T-helper 9 cell (primary cell): ENCODE measurements at regions not wholly inside any gene's neighbourhood (a gene's known extent, or its start where the extent isn't known, plus 50 kb on each side); places are given as distances from the start of the nearest gene placed in this dataset.
"Not testable (repeated sequence)": the region's sequence is repeated elsewhere in the genome, so short reads cannot be mapped to it uniquely, and the experiment has no call there.

ENCODE experiments used
- DNase-seq: peaks from one replicate; pipeline ENCODE4 v3.0.0-alpha.2; 2020

DNA sequence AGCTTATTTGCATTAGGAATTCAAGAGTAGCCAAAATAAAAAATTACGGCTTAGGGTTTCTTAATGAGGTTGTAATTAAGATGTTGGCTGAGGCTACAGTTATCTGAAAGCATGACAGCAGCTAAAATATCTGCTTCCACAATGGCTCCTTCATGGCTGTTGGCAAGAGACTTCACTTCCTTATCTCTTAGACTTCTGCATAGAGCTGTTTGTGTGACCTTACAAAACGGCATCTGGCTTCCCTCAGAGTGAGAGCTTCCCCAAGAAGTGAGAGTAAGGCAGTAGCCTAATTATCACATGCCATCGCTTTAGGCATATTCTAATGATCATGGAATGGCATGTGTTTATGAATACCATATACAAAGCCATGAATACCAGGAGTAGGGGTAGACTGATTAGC, 57.6 kb downstream of the CCDC59 start:
- DNase-seq, result no peak

DNA sequence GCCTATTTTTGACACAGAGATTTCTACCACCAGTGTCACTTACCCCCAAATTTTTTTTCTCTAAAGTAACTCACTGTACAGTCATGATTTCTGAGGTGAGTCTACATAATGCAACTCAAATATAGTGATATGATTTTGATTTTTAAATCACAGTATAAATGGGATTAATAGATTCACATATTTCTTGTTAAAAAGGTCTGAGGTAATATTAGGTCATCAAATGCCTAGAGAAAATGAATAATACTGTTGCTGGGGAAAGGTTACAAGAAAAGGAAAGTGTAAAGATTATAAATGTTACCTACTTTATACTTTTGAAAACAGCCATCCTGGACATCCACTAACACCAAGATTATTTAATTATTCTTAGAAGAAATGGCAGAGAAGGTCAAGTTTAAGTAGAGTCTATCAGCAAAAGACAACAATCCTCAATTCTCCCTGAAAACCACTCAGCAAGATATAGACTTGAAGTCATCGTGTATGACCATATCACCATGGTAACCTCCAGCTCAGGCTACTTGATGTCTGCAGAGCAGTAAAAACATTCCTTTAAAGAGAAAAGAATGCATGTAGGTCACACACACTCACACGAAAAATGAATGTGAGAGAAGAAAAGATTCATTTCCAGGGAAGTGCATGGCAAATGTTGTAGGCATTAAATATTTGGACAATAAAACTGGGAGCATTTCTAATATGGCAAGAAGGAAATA, 58.7 kb downstream of the CCDC59 start:
- no peak for DNase-seq

DNA sequence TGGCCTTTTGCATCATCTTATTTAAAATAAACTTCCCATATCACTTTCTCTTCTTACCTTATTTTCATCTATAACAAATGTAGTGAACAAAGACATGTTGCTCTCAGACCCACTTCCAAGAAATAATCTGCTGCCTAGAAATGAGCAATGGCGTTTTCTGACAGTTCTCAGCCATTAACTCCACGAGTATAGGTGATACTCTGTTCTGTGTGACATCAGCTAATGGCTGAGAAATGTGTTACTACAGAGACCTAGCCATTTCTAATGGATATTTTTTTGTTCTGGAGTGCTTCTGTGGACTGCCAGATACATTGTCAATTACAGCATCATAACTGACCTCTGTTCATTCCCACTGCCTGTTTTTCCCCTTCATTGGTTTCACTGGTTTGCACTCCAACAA, 67.8 kb downstream of the CCDC59 start:
- no peak for DNase-seq

DNA sequence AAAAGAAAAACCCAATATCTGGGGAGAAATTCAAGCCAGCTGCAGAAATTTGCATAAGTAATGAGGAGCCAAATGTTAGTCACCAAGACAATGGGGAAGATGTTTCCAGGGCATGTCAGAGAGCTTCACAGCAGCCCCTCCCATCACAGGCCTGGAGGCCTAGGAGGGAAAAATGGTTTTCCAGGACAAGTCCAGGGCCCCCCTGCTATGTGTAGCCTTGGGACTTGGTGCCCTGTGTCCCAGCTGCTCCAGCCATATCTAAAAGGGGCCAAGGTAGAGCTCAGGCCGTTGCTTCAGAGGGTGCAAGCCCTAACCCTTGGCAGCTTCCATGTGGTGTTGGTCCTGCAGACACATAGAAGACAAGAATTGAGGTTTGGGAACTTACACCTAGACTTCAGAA, 76.9 kb downstream of the CCDC59 start:
- DNase-seq, result not testable (repeated sequence)

DNA sequence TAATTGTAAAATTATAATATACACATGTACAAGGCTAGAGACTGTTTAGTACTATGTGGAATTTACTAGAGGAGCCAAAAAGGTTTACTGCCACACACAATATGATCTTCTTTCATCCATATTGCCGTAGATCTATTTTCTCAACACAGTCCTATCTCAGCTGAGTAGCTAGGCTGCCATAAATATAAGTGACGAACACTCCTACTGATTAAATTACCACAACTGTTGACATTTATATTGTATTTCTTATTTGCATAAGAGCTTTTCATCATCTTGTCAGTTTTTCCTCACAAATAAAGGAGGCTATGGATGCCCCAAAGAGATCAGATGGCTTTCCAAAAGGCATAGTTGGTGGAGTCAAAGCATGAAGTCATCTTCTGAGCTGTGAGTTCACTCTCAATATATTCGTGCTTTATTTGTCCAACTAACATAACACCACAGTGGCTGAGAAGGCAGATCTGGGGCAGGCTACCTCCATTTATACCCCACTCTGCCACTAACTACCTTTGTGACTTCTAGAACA, 78.6 kb downstream of the CCDC59 start:
- no peak for DNase-seq

DNA sequence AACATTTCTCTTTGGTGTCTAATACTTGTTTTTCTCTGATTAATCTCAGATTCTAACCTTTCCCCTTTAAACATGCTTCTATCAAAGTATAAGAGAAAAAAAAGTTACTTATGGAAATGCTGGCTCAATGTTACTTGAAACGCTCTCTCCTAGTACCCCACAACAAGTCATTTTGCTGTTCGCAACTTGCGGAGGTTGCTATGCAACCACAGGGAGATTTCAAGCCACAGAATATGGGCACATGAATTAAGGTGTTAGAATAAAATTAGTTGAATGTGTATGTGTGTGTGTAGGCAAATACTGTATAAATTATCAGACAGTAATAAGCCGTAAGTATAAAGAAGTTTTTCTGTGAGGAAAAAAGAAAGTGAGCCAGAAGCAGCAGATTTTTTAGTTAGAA, 80.6 kb downstream of the CCDC59 start:
- DNase-seq, result no peak

DNA sequence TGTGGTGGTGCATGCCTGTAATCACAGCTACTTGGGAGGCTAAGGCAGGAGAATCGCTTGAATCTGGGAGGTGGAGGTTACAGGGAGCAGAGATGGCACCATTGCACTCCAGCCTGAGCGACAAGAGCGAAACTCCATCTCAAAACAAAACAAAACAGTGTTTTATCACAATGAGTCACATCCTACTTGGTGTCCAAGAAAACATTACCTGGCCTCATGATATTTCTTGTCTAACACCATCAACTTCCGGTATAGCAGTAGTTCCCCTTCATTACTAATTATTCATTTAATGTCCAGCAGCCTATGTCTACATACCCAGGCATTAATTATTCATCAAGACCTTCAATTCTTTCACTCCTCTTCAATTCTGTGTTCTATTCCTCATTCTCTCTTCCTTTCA, 115.5 kb downstream of the CCDC59 start:
- no peak for DNase-seq

DNA sequence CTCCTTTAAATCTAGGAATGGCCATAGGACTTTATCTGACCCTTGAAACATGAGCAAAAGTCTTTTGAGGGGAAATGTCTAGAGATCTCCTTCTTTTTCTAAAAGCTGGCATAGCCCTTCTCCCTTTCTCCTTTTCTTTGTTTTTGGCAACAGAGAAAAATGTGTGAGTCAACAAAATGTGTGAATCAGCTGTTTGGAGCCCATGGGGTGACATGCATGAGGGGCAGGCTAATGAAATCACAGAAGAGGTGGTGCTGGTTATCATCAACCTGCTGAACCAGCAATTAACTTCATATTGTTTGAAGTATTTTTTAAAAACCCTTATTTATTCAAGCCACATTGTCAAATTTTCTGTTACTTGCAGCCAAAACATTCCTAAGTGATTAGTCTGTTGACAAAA, 132.3 kb downstream of the CCDC59 start:
- DNase-seq, result no peak

DNA sequence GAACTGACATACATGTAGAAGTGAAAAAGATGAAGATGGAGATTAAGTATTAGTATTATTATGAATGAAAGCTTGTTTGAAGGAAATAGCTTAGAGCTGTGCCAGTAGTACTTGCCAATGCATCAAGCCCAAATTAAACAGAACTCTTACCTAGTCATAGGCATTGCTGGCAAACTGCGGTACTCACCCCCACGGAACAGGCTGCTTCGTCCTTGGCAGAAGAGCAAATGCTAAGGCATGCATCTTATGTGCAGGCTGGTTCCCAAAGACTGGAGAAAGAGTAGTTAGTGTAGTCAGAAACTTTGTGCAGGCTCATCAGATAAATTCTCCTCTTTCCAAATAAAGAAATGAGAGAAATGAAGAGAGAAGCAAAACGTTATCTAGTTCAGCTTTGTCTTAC, 134.8 kb downstream of the CCDC59 start:
- no peak for DNase-seq

DNA sequence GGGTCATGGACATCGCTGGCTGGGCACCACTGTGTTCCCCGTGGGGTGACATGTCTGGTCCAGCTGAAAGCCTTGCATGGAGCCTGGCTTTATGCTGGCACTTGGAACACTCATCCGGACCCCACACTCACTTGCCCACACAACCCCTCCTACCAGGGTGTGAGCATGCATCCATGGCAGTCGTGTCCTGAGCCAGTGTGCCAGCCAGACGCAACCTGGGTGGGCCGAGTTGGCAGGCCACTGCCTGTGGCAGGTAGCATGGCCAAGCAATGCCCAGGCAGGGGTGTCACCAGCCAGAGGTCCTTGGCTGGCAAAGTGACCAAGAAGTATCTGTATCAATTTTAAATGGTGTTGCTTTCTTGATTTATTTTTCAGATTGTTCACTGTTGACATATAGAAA, 141.7 kb downstream of the CCDC59 start:
- no peak for DNase-seq

DNA sequence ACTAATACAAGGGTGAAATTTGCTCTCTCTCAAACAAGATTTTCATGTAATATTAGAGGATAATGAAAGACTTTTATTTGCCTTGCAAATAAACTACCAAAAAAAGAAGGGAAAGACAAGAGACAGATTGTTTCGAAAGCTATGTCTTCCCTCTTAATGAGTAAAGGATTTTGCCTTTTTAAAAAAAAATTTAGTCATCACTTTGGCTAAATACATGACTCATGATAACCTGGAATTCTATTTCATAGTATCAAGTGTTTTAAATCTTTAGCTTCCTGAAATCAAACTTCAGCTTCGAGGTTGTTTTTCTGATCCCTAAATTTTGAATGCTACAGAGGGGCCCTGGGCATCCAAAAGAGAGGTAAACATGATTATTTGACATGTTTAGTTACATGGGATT, 144.4 kb downstream of the CCDC59 start:
- DNase-seq, result no peak

DNA sequence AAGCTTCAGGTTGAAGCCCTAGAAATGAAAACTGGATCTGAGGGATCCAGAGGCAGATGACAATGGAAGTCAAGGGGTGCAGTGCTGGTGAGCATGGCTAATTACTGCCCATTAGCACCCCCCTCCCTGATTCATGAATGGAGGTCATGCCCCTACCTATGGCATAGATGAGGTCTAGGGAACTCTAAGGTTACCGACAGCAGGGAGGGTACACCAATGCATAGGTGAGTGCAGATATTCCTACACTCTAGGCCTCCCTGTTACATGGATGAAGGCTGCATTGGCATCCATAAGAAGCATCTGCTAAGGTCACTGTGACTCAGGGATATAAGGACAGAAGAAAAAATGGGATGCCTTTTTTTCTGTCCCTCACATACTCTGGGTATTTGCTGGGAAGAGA, 147.3 kb downstream of the CCDC59 start:
- DNase-seq, result no peak

DNA sequence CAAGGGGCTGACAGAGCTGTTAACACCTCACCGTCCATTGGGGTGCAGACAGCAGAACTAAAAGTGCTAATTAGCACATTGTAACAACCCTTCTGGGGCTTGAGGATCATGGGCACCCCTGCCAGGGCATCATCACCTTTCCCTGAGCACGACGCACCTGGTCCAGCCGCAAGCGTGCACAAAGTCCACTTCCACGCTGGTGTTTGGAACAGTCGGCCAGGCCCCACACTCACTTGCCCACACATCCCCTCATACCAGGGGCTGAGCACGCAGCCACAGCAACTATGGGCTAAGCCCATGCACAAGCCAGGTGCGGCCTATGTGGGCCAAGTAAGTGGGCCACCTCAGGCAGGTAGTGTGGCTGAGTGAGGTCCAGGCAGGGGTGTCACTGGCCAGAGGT, 148.7 kb downstream of the CCDC59 start:
- DNase-seq, result no peak

DNA sequence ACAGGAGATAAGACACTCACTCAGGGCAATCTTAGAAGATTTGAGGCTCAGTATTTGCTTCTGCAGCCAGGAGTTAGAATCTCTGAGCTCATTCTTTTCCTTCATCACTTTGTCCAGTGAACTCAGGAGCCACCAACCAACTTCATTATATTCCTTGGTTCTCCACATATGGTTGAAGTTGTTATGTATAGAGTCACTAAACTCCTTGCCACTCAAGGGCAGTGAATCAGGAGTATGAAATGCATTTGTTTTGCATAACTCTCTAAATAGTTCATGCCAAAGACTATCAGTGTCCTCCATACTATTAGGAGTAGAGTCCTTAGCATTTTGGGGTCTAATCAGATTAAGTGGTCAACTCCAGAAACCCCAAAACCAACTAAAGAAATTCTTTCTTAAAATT, 150.6 kb downstream of the CCDC59 start:
- DNase-seq, result no peak

DNA sequence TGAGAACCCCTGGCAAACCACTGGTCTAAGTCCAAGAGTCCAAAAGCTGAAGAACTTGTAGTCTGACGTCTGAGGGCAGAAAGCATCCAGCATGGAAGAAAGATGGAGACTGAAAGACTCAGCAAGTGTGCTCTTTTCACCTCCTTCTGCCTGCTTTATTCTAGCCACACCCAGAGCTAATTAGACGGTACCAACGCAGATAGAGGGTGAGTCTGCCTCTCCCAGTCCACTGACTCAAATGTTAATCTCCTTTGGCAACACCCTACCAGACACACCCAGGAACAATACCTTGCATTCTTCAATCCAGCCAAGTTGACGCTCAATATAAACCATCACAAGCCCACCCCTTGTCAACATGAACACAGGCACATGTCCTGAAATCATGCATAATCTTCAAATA, 155.1 kb downstream of the CCDC59 start:
- no peak for DNase-seq

DNA sequence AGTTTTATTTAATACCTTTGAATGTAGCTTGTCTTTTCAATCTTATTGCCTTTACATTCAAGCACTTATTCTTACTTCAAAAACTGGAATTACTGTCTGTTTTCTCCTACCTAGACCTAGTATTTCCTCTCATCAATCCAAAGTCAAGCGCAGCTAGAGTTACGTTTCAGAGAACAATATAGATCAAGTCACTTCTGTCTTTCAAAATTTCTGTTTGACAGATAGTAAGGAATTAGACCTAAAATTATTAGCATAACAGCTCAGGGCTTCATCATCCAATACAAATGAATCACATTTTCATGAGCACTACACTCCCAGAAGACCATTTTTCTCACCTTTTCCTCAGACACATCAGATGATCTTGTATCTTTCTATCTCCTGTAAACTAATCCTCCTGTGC, 170.6 kb downstream of the CCDC59 start:
- DNase-seq, result no peak

DNA sequence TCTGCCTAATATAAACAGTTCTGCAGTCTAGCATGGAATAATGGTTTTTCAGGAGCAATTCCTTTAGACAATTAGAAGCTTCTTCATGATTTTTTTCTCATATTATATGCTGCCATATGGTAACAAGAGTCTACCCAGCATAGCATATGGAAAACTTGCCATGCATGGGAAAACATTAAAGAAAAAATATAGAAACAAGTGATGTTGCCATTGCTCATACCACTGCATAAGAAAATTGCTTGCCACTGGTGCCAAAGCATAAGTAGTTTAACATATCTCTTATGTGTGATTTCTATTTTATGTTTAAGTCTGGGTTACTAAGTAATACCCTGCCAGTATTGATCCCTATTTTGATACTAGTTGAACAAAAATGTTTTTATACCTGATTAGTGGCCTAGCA, 171.2 kb downstream of the CCDC59 start:
- DNase-seq, result no peak

DNA sequence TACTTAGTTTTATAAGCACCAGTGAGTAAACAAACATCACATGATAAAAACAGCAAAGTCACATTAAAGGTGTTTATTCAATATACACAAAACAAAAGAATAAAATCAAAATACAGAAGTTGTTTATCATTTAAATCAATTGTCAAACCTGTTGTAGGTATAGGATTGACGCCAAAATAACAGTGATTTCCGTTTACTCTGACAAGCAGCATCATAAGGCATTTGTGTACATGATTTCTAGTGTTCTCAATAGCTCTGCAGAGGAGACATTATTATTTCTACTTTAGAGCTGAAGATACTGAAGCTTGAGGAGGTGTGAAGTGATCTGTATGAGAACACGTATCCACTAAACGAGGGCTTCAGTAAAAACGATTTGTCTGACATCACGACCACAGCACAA, 171.9 kb downstream of the CCDC59 start:
- no peak for DNase-seq

DNA sequence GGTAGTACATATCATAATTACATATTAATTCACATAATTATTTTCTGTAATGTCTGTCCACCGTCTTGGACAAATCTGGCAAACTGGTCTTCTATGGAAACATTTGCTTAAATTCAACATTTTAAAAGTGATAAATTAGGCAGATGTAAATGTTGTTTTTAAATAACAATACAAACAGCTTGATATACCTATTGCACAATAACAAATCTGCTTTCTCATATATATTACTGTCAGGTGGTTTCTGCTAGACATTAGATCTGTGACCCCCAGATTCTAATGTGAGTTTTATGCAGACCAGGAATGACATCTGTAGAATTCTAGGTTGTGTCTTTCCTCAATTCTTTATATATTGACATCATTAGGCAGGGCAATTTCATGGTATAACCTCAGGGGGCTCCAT, 173.3 kb downstream of the CCDC59 start:
- no peak for DNase-seq

DNA sequence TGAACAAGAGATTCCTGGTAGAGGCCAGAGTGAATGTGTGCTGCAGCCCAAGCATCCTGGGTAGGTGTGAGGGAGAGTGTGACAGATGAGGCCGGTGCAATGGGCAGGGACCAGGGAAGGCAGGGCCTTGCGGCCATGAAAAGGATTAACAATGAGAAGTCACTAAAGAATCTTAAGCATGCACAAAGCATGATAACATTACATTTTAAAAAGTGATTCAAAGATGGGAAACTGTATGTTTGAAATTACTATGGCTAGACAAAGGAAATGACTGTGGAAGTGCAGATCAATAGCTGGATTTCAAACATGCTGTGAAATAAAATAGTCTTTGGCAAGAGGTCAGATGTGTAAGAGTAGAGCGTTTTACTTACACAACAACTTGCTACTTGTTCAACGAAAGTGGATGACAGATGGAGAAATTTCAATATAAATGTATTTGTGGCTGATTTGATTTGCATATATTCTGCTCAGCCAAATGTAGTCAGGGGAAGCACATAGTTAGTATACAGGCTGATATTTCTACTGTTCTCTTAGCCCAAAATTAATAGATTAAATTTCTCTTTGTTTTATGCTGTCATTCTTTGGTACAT, 175.5 kb downstream of the CCDC59 start:
- DNase-seq, result no peak

DNA sequence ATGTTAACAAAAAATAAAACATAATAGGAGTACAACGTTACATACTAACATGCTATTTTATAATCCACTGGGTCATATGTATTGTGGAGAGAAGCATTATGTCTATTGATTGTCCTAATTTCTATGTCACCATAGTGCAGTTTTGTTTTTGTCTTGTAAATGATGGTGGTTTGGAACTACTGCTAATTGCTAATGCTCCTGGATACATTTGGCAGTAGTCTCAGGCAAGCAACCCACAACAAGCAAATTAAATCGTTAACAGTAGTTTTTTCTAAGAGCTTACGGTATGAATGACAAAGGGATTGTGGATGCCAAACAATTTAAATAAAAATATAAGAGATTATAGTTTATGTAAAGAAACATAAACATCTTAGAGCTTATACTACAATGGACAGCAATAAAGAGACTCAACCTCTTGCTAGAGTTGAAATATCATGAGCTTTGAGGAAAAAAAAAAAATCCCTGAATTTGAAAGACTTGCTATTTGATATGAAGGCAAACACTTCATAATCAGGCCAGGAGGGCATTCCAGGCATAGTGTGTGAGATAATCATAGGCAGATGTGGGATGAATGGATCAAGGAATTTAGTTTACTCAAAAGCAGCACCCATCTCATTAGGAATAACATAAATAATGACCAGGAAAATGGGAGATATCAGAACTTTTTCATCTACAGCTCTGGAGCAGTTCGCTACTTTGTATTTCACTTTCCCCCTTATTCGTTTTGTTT, 181.3 kb downstream of the CCDC59 start:
- no peak for DNase-seq

DNA sequence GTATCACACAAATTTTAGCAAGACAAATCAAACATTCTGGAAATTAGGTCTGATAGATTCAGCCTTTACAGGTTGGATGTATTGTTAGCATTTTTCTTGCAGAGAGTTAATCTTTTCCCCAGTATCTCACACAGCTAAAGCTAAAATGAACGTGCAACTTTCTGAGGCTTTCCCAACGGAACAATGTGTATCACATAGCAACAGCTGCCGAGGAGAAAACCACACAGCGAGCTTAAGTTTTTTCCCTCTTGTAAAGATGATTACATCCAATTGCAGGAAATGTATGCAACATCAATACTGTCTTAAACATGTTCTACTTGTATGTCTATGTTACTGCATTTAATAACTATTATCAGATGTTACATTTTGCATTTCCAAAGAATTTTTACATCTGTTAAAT, 182.2 kb downstream of the CCDC59 start:
- no peak for DNase-seq

DNA sequence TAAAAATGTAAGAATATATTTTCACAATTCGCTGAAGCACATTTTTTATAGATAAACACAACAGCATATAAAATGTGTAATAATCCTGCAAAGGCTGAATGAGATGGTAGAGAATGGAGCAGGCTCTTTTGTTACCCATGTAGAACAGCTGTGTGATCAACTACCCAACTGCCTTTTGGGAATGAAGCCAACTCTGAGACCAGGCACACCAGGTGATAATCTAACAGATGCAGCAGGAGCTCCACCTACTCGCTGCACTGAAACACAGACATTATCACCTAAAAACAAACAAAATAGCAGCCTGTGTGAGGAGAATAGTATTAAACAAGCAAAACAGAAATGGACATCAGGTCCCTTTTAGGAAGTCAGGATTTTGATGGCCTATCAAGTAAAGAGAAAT, 183.3 kb downstream of the CCDC59 start:
- DNase-seq, result no peak

DNA sequence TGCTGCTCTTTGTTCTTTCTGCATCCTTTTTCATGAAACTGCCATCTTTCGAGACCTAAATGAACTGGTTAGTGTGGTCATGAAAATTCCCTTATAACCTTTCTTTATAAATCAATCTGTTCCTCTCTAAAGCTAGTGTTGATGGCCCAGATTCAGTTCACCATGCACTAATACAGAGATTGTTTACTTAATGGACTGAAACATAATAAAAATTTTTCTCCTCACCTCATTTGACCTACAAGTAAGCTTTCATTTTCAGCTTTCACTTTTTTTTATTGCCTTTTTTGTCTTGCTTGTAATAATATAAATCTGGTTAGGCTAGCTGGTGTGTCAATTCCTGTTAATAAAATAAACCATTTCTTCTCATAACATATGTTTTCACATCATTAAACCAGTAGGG, 183.8 kb downstream of the CCDC59 start:
- DNase-seq, result no peak
